ENCODE measurements at regions not wholly inside any gene's neighbourhood (a gene's known extent, or its start where the extent isn't known, plus 50 kb on each side); places are given as distances from the start of the nearest gene placed in this dataset.

GRCh38 chrX:120021927-120022326 is 55.6 kb downstream of the RHOXF2B start:
- DNase-seq, result no peak

GRCh38 chrX:120020305-120020704 is 57.2 kb downstream of the RHOXF2B start:
- no peak for DNase-seq

- DNase-seq, result no peak
Measured at GRCh38 chrX:120016068-120016441, 61.4 kb downstream of the RHOXF2B start.

- no peak for DNase-seq
Measured at GRCh38 chrX:120015145-120016067, 62.1 kb downstream of the RHOXF2B start.

GRCh38 chrX:120014354-120015130 is 62.9 kb downstream of the RHOXF2B start:
- DNase-seq, result no peak

GRCh38 chrX:120001787-120002186 is 58.2 kb upstream of the NKAP start:
- no peak for DNase-seq

- DNase-seq, result peak; percentile 22
Measured at GRCh38 chrX:120000490-120001246, 57.1 kb upstream of the NKAP start.

GRCh38 chrX:119999087-119999634 is 55.6 kb upstream of the NKAP start:
- no peak for DNase-seq

GRCh38 chrX:119997570-119997969 is 54.0 kb upstream of the NKAP start:
- DNase-seq, result no peak

- DNase-seq, result no peak
Measured at GRCh38 chrX:119996600-119997524, 53.3 kb upstream of the NKAP start.

GRCh38 chrX:119996069-119996468 is 52.5 kb upstream of the NKAP start:
- no peak for DNase-seq

All from stimulated activated CD4-positive, alpha-beta T cell treated with anti-CD3 and anti-CD28 coated beads, Interleukin-4, amount 100 ng/mL, for 24 hours (primary cell).